Astrocyte (in vitro differentiated cells and primary cell): ENCODE measurements at regions not wholly inside any gene's neighbourhood (a gene's known extent, or its start where the extent isn't known, plus 50 kb on each side); places are given as distances from the start of the nearest gene placed in this dataset.

Source experiments
- DNase-seq: peaks from one replicate; pipeline ENCODE4 v3.0.0-alpha.2; 2010; ENCODE audit warnings: low read depth
- FAIRE-seq: peaks from 2 replicates; lab custom pipeline; 2011; peaks lifted over from hg19 to GRCh38; lab: Jason Lieb, UNC
- H2AFZ ChIP-seq: 2 replicates; pipeline ENCODE4 v1.6.0; 2012; ENCODE audit warnings: low read depth, low read length, inconsistent platforms
- H3K27ac ChIP-seq: 2 replicates; pipeline ENCODE4 v1.5.1; 2011; ENCODE audit warnings: low read depth, low read length, inconsistent platforms
- H3K27me3 ChIP-seq: 2 replicates; pipeline ENCODE4 v1.6.0; 2011; ENCODE audit warnings: low read length, inconsistent platforms; ENCODE audit not compliant: insufficient read depth
- H3K36me3 ChIP-seq: 2 replicates; pipeline ENCODE4 v1.5.1; 2011; ENCODE audit warnings: low read length, inconsistent platforms; ENCODE audit not compliant: insufficient read depth
- H3K4me1 ChIP-seq: 2 replicates; pipeline ENCODE4 v1.5.1; 2011; ENCODE audit warnings: low read length, inconsistent platforms; ENCODE audit not compliant: insufficient read depth
- H3K4me2 ChIP-seq: 2 replicates; pipeline ENCODE4 v1.6.0; 2012; ENCODE audit warnings: low read length, inconsistent platforms
- H3K4me3 ChIP-seq: 2 replicates; pipeline ENCODE4 v1.5.1; 2011; ENCODE audit warnings: low read depth, mild to moderate bottlenecking, low read length, inconsistent platforms; ENCODE audit not compliant: insufficient read depth
- H3K79me2 ChIP-seq: 2 replicates; pipeline ENCODE4 v1.6.0; 2012; ENCODE audit warnings: mild to moderate bottlenecking, low read length, inconsistent platforms; ENCODE audit not compliant: insufficient read depth
- H3K9ac ChIP-seq: 2 replicates; pipeline ENCODE4 v1.6.0; 2012; ENCODE audit warnings: mild to moderate bottlenecking, low read length, inconsistent platforms
- H3K9me3 ChIP-seq: 2 replicates; pipeline ENCODE4 v1.5.1; 2012; ENCODE audit warnings: low read depth, mild to moderate bottlenecking, low read length, inconsistent platforms; ENCODE audit not compliant: insufficient read depth
- H4K20me1 ChIP-seq: 2 replicates; pipeline ENCODE4 v1.6.0; 2012; ENCODE audit warnings: low read length, inconsistent platforms; ENCODE audit not compliant: insufficient read depth
- H3K27ac Mint-ChIP-seq: one replicate; pipeline ENCODE4 v1.8.0; 2021; ENCODE audit warnings: mild to moderate bottlenecking, mixed read lengths; ENCODE audit not compliant: unreplicated experiment
- H3K27me3 Mint-ChIP-seq: one replicate; pipeline ENCODE4 v1.8.0; 2021; ENCODE audit warnings: low read depth, mixed read lengths; ENCODE audit not compliant: unreplicated experiment
- H3K36me3 Mint-ChIP-seq: one replicate; pipeline ENCODE4 v1.8.0; 2021; ENCODE audit warnings: low read depth, mixed read lengths; ENCODE audit not compliant: unreplicated experiment
- H3K4me1 Mint-ChIP-seq: one replicate; pipeline ENCODE4 v1.8.0; 2021; ENCODE audit warnings: low read depth, mixed read lengths; ENCODE audit not compliant: unreplicated experiment
- H3K4me3 Mint-ChIP-seq: one replicate; pipeline ENCODE4 v1.8.0; 2021; ENCODE audit warnings: mild to moderate bottlenecking, moderate library complexity, mixed read lengths; ENCODE audit not compliant: unreplicated experiment
- H3K9me3 Mint-ChIP-seq: one replicate; pipeline ENCODE4 v1.8.0; 2021; ENCODE audit warnings: mild to moderate bottlenecking, mixed read lengths; ENCODE audit not compliant: unreplicated experiment
- CTCF ChIP-seq: IDR thresholded peaks from 2 replicates; pipeline ENCODE4 v1.5.1; 2011; ENCODE audit warnings: low read depth, mild to moderate bottlenecking, inconsistent platforms, low read length, moderate library complexity; ENCODE audit not compliant: insufficient read depth
- EZH2 ChIP-seq: IDR thresholded peaks from 2 replicates; pipeline ENCODE4 v1.6.1; 2012; ENCODE audit warnings: mild to moderate bottlenecking, low read length, inconsistent platforms; ENCODE audit not compliant: insufficient read depth

- Histone ChIP-seq H3K27me3 (no peaks in the 10 kb centered on the region), H3K9ac (no peak overlapping the region), H4K20me1 (no peaks in the 10 kb centered on the region), H3K36me3 (no peaks in the 10 kb centered on the region), H3K4me2 (no peak overlapping the region), H3K27ac (no peak overlapping the region), H3K9me3 (peaks cover 4% of the 10 kb centered on the region), H2AFZ (no peak overlapping the region), H3K4me3 (no peak overlapping the region), H3K79me2 (no peaks in the 10 kb centered on the region), H3K4me1 (no peaks in the 10 kb centered on the region)
- Mint-ChIP-seq H3K4me3 (no peak overlapping the region), H3K9me3 (peaks cover 3% of the 10 kb centered on the region), H3K27ac (no peak overlapping the region), H3K27me3 (peaks cover 24% of the 10 kb centered on the region), H3K4me1 (peaks cover 4% of the 10 kb centered on the region), H3K36me3 (no peaks in the 10 kb centered on the region)
- FAIRE-seq (no peak), DNase-seq (no peak)
- TF ChIP-seq CTCF: no peak
- TF ChIP-seq EZH2: no peak
Measured at GRCh38 chr6:168207421-168208175, 112.0 kb downstream of the DACT2 start.

DNA sequence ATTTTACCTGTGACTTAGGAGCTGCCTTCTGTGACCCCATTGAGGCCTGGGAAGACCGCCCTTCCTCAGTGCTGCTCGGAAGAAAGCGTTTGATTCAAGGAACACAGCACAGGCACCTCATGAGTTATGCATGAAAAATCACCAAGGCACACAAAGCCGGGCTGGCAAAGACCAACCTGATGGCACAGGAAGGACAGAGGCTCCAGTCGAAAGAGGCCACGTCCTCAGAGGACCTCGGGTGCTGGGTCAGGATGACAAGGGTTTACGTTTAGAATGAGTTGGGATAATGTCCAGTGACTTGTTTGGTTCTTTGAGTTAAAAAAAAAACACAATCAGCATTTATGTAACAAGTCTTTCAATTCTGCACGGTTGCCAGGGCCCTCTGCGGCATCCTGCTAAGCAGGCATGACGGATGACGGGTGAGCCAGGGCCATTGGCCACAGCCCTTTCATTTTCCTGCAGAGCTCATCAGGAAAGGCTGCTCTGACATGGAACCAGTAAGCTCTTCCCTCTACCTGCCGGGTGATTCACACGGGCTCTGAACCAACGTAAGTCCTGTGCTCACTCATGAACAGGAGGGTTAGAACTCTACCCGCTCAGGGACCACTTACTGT lies 112.8 kb downstream of the DACT2 start:
- Histone ChIP-seq H2AFZ (no peak overlapping the region), H3K27ac (no peak overlapping the region), H3K79me2 (no peaks in the 10 kb centered on the region), H3K4me2 (no peak overlapping the region), H3K9ac (no peak overlapping the region), H3K4me3 (no peak overlapping the region), H3K9me3 (peaks cover 4% of the 10 kb centered on the region), H4K20me1 (no peaks in the 10 kb centered on the region), H3K27me3 (no peaks in the 10 kb centered on the region), H3K36me3 (no peaks in the 10 kb centered on the region), H3K4me1 (no peaks in the 10 kb centered on the region)
- Mint-ChIP-seq H3K36me3 (no peaks in the 10 kb centered on the region), H3K27me3 (peaks cover 26% of the 10 kb centered on the region), H3K4me3 (no peak overlapping the region), H3K4me1 (peaks cover 4% of the 10 kb centered on the region), H3K27ac (no peak overlapping the region), H3K9me3 (peaks cover 3% of the 10 kb centered on the region)
- DNase-seq (no peak), FAIRE-seq (no peak)
- TF ChIP-seq EZH2: no peak
- TF ChIP-seq CTCF: no peak

DNA sequence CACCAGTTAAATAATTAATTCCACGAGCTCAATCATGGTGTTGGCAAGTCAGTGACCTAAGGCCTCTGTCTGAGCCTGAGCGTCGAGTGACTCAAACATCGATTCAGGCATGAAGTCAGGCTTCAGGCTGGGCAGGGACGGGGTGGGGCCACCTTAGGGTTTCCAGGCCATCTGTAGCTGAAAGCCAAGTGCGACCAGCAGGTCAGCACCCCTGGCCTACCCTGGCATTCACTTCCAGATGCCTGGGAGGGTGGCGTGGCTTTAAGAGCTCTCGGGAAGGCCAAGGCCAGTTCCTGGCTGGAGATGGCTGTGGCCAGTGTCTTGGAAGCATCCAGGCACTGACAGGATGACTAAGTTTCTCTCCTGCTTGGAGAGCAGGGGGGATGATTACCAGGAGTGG lies 113.4 kb downstream of the DACT2 start:
- DNase-seq (no peak), FAIRE-seq (no peak)
- H4K20me1 ChIP-seq: no peaks in the 10 kb centered on the region
- Mint-ChIP-seq H3K4me1 (peaks cover 4% of the 10 kb centered on the region), H3K4me3 (no peak overlapping the region), H3K36me3 (no peaks in the 10 kb centered on the region), H3K27me3 (peaks cover 24% of the 10 kb centered on the region), H3K9me3 (peaks cover 3% of the 10 kb centered on the region), H3K27ac (no peak overlapping the region)
- no peaks in the 10 kb centered on the region for H3K27me3 ChIP-seq
- no peaks in the 10 kb centered on the region for H3K4me1 ChIP-seq
- TF ChIP-seq EZH2 (no peak), CTCF (no peak)
- no peaks in the 10 kb centered on the region for H3K36me3 ChIP-seq
- H3K4me2 ChIP-seq: no peak overlapping the region
- H3K79me2 ChIP-seq: no peaks in the 10 kb centered on the region
- no peak overlapping the region for H3K27ac ChIP-seq
- no peak overlapping the region for H3K9ac ChIP-seq
- no peak overlapping the region for H2AFZ ChIP-seq
- H3K4me3 ChIP-seq: no peak overlapping the region
- H3K9me3 ChIP-seq: peaks cover 4% of the 10 kb centered on the region
